T47D (cell line): ENCODE measurements at regions not wholly inside any gene's neighbourhood (a gene's known extent, or its start where the extent isn't known, plus 50 kb on each side); places are given as distances from the start of the nearest gene placed in this dataset.
"Not testable (repeated sequence)": the region's sequence is repeated elsewhere in the genome, so short reads cannot be mapped to it uniquely, and the experiment has no call there.

Experiments used
- DNase-seq, 2 experiments: peaks; one replicate each; pipeline versions ENCODE4 v3.0.0 to v3.0.0-alpha.2; 2011 to 2012; ENCODE audit warnings: low read depth in 1 of 2, low spot score in 1 of 2
- JUND ChIP-seq: IDR thresholded peaks from 2 replicates; pipeline ENCODE4 v1.6.1; 2012; ENCODE audit warnings: low read depth
- in situ Hi-C: cut with HindIII; loops from 2 replicates; pipeline ENCODE4 v1.10.0; 2016; ENCODE audit warnings: low sequenced_read_pairs, low pct_unique_long_range_greater_than_20kb

GRCh38 chr20:6287471-6287870, 164.6 kb upstream of the FERMT1 start:
- TF ChIP-seq JUND, result no peak
- in situ Hi-C loops, result no loop called here
- no peak for DNase-seq

- no peak for TF ChIP-seq JUND
- in situ Hi-C loops, result no loop called here
- DNase-seq, result no peak
Observed at GRCh38 chr20:6282642-6283041, 159.8 kb upstream of the FERMT1 start.

- in situ Hi-C loops, result no loop called here
- TF ChIP-seq JUND, result no peak
- DNase-seq, result no peak
Observed at GRCh38 chr20:6277661-6278240, 154.9 kb upstream of the FERMT1 start.

DNA sequence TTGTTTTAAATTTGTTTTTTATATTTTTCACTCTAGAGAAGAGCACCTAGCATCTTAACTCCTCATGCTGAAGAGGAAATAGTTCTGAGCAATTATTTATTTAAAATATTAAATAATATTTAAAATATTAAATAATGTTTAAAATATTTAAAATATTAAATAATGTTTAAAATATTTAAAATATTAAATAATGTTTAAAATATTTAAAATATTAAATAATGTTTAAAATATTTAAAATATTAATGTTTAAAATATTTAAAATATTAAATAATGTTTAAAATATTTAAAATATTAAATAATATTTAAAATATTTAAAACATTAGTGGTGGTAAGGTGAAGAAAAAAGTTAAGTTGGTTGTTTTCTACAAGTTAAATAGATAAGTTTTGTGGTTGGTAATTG, 147.6 kb upstream of the FERMT1 start:
- DNase-seq, in situ Hi-C loops: not testable (repeated sequence)

DNA sequence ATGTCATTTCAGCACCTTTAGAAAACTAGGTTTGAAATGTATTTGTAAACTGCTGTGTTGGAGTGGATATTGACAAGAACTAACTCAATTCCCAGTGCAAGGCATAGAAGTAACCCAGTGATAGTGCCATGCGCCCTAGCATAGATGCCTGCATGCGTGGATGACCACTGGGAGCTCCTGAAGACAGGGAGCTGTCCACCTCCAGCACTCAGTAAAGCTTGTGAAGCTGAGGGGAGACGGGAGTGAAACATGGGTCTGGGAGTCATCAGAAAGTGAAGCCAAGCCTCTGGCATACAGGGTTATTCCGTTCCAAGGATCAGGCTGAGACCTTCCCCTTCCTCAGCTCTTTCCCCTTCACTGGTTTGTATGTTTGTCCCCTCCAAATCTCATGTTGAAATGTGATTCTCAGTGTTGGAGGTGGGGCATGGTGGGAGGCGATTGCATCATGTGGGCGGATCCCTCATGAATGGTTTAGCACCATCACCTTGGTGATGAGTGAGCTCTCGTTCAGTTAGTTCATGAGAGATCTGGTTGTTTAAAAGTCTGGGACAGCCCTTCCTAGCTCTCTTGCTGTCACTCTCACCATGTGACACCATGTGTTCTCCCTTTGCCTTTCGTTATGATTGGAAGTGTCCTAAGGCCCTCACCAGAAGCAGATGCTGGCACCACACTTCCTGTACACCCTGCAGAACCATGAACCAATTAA, 146.5 kb upstream of the FERMT1 start:
- TF ChIP-seq JUND, result no peak
- in situ Hi-C loops, result no loop called here
- DNase-seq, result peak in 1 of 2 experiments; percentile 32

- TF ChIP-seq JUND, result no peak
- DNase-seq, result peak in 1 of 2 experiments; percentile 43
- in situ Hi-C loops, result no loop called here
Observed at GRCh38 chr20:6265204-6265904, 142.5 kb upstream of the FERMT1 start.

GRCh38 chr20:6253396-6253795, 130.6 kb upstream of the FERMT1 start:
- TF ChIP-seq JUND, result no peak
- in situ Hi-C loops, result no loop called here

DNA sequence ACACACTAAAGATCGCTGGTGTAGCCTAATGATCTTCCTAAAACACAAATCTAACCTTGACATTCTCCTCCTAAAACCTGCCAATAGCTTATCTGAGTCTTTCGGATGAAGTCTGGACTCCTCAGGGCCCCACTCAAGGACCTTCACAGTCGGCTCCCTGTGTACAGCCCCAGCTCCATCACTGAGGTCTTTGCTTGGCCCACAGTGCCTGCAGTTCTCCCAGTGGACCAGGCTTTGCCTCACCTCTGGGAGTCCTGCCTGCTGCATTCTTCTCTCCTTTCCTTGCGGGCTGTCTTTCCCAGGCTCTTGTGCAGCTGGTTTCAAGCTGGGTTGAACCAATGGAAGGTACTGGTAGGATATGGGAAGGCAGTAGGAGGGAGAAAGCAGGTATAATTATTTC, 122.6 kb upstream of the FERMT1 start:
- TF ChIP-seq JUND, result no peak
- no peak for DNase-seq
- in situ Hi-C loops, result no loop called here

More at GRCh38 chr20:6253396-6253795, 130.6 kb upstream of the FERMT1 start:
- no peak for DNase-seq

GRCh38 chr20:6241591-6241990, 118.8 kb upstream of the FERMT1 start:
- DNase-seq, result no peak
- in situ Hi-C loops, result no loop called here
- no peak for TF ChIP-seq JUND

DNA sequence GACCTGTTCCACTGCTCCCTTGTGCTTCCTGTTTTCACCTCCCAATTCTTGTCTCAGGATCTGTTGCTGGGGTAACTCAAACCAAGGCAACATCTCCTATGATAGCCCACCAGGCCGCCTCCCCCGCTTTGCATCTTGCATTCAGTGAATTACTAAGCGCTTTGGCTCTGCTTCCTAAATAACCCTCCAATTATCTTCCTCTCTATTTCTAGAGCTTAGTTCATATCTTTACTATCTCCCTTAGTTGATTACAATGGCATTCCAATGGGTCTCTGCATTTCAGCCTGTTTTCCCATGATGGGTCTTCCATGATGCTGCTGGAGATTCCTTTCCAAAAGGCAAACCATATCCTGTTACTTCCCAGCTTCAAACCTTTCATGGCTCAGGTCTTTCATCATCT, 117.2 kb upstream of the FERMT1 start:
- in situ Hi-C loops, result no loop called here
- no peak for TF ChIP-seq JUND
- no peak for DNase-seq

DNA sequence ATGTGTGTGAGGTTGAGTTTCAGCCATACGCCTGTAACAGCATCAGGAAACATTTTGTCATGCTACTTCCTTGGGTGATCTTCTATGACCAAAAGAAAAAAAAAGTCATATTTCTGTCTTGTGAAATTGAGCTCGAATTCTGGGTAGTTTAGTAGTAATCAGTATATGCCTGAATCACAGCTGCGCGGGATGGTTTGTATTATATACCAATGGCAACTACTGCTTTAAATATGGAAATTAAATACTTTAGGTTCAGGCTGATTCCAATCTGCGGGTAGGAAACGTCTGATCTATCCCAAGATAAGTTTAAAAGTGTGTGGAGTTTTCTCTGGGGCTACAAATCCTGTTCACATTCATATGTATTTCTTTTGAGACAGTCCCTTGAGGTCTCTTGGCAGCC, 115.6 kb upstream of the FERMT1 start:
- no peak for DNase-seq
- TF ChIP-seq JUND, result no peak
- in situ Hi-C loops, result no loop called here

- TF ChIP-seq JUND, result no peak
- in situ Hi-C loops, result no loop called here
- DNase-seq, result no peak
Observed at GRCh38 chr20:6235510-6235909, 112.7 kb upstream of the FERMT1 start.

GRCh38 chr20:6232436-6232835, 109.6 kb upstream of the FERMT1 start:
- no peak for TF ChIP-seq JUND
- in situ Hi-C loops, result no loop called here
- no peak for DNase-seq
